OCI-LY1 (cell line): ENCODE measurements at regions not wholly inside any gene's neighbourhood (a gene's known extent, or its start where the extent isn't known, plus 50 kb on each side); places are given as distances from the start of the nearest gene placed in this dataset.

Experiments
- CTCF ChIP-seq: fragments of 200-600 bp; sonication (generic), shearing (Covaris generic); IDR thresholded peaks from 2 replicates; pipeline ENCODE4 v1.5.1; 2017; ENCODE audit warnings: mild to moderate bottlenecking, antibody characterized with exemption, low read length, moderate library complexity, mixed read lengths
- EZH2 ChIP-seq: fragments of 200-600 bp; sonication (generic), shearing (Covaris generic); IDR thresholded peaks from 2 replicates; pipeline ENCODE4 v1.8.0; 2017; ENCODE audit warnings: borderline replicate concordance, mixed run types, mild to moderate bottlenecking, antibody characterized with exemption, low read length, moderate library complexity, mixed read lengths

DNA sequence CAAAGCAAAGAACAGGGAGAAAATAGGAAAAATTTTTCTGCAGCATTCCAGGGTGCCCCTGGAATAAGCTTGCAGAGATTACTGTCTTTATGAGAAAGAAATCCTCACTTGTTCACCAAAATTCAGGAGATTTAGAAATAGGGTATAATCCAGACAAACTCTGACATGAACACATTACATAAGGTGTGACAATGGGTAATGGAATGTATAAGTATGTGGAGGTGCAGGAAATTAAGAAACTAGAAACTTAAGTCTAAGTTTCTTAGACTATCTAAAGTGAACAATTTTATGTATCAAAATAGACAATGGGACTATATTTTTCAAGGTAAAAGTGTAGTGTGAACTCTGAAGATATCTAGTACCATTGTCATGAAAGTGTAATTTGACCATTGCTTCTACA lies 140.0 kb upstream of the KITLG start:
- TF ChIP-seq CTCF = no peak
- TF ChIP-seq EZH2 = no peak
